Activated naive CD4-positive, alpha-beta T cell treated with anti-CD3 and anti-CD28 coated beads for 36 hours (primary cell): ENCODE measurements at regions not wholly inside any gene's neighbourhood (a gene's known extent, or its start where the extent isn't known, plus 50 kb on each side); places are given as distances from the start of the nearest gene placed in this dataset.

ENCODE experiments used
- CTCF ChIA-PET: fragments of 350-600 bp; sonication (Branson Sonifier 250); formaldehyde crosslinking; loops from one replicate; lab custom pipeline; 2021; ENCODE audit warnings: antibody characterized with exemption; lab: Charles Lee
- DNase-seq: peaks from one replicate; pipeline ENCODE4 v3.0.0-alpha.2; 2020
- H3K27ac Mint-ChIP-seq: one replicate; pipeline ENCODE4 v1.8.0; 2021; ENCODE audit warnings: mild to moderate bottlenecking, mixed read lengths
- H3K27me3 Mint-ChIP-seq: one replicate; pipeline ENCODE4 v1.8.0; 2021; ENCODE audit warnings: low read depth, mixed read lengths
- H3K36me3 Mint-ChIP-seq: one replicate; pipeline ENCODE4 v1.8.0; 2021; ENCODE audit warnings: low read depth, mixed read lengths
- H3K4me1 Mint-ChIP-seq: one replicate; pipeline ENCODE4 v1.8.0; 2021; ENCODE audit warnings: low read depth, mixed read lengths
- H3K4me3 Mint-ChIP-seq: one replicate; pipeline ENCODE4 v1.8.0; 2021; ENCODE audit warnings: mild to moderate bottlenecking, moderate library complexity, mixed read lengths
- H3K9me3 Mint-ChIP-seq: one replicate; pipeline ENCODE4 v1.8.0; 2021; ENCODE audit warnings: mixed read lengths
- intact Hi-C: fragments of 100-400 bp; cut with micrococcal nuclease; formaldehyde crosslinking; loops from one replicate; pipeline ENCODE4 v1.15.1; 2023

DNA sequence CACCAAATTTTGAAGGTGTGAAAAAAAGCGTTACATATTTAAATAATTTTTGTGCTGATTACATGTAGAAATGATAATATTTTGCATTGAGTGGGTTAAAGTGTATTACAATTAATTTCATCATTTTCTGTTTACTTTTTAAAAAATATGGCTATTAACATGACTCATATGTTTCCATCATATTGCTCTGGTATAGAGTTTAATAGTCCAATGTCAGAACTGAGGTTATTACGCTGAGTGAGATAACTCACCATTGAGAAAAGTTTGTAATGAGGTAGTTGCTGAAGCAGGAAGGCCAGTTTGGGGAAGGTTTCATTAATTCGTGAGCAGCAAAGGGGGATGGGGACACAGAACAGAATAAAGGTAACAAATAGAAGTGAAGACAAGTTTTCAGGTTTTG lies 865.7 kb upstream of the MGAT4C start:
- H3K27ac Mint-ChIP-seq, result no peak overlapping the region

DNA sequence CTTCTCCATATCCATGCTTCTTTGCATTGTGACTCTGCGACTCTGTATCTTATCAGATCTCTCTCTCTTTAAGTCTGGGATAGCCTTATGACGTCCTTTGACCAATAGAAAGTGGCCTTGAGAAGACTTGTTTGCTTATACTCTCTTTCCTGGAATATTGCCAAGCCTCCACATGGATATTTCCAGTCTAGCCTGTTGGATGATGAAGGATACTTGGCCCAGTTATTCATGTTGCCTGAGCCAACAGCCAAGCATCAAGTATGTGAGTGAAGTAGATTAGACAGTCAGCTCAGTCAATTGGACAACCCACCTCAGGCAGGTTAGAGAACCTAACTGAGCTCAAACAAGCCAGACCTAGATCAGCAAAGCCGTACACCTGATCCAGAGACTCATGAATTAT lies 864.2 kb upstream of the MGAT4C start:
- CTCF ChIA-PET, result no interaction called here
- Mint-ChIP-seq H3K9me3 (peaks cover 21% of the 10 kb centered on the region), H3K4me1 (no peaks in the 10 kb centered on the region), H3K36me3 (no peaks in the 10 kb centered on the region), H3K27me3 (no peaks in the 10 kb centered on the region), H3K27ac (no peak overlapping the region), H3K4me3 (no peak overlapping the region)
- no peak for DNase-seq
- intact Hi-C loops, result no loop called here

More for the DNA sequence above, 865.7 kb upstream of the MGAT4C start:
- H3K4me3 Mint-ChIP-seq, result no peak overlapping the region
- intact Hi-C loops, result no loop called here
- H3K4me1 Mint-ChIP-seq, result no peaks in the 10 kb centered on the region
- no peaks in the 10 kb centered on the region for H3K36me3 Mint-ChIP-seq
- H3K9me3 Mint-ChIP-seq, result peaks cover 19% of the 10 kb centered on the region
- CTCF ChIA-PET, result no interaction called here
- H3K27me3 Mint-ChIP-seq, result no peaks in the 10 kb centered on the region
- DNase-seq, result no peak

DNA sequence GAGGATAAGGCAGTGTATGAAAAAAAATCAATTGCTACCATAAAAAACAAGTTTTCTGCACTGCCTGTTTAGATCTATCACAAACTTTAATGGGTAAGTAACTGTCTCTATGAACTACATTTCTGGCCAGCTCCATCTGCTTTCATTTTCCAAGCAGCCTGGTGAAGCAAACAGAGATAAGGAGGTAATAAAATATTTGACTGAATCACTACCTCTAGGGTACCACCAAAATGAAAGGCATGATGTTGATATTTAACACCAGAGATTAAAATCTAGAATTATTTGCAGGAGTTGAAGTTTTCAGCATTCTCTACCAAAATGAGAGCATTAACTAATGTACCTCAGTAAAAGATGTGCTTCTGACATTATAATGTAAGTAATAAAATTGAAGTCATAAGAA lies 863.5 kb upstream of the MGAT4C start:
- H3K4me3 Mint-ChIP-seq, result no peak overlapping the region
- no peak overlapping the region for H3K27ac Mint-ChIP-seq
- DNase-seq, result no peak
- intact Hi-C loops, result no loop called here
- H3K36me3 Mint-ChIP-seq, result no peaks in the 10 kb centered on the region
- H3K27me3 Mint-ChIP-seq, result no peaks in the 10 kb centered on the region
- no peaks in the 10 kb centered on the region for H3K4me1 Mint-ChIP-seq
- peaks cover 21% of the 10 kb centered on the region for H3K9me3 Mint-ChIP-seq
- CTCF ChIA-PET, result no interaction called here

DNA sequence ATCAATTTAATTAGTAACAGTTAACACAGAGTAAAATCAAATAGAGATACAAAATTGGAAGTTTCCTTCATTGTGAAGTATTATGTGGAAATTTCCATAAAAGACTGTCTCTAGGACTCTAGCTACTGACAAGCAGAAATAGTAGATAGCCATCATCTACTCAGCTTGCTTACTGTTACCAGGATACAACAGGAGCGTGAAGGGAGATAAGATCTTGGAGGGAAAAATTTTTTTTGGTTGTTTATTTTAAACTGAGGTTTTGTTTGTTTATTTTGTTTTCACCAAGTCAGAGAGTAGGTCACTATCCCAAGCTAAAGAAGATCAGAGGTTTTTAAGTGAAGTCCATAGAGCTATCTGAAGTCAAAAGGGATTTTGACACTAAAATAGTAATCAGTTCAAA lies 861.3 kb upstream of the MGAT4C start:
- Mint-ChIP-seq H3K27me3 (no peaks in the 10 kb centered on the region), H3K9me3 (peaks cover 8% of the 10 kb centered on the region), H3K27ac (no peak overlapping the region), H3K4me1 (no peaks in the 10 kb centered on the region), H3K4me3 (no peak overlapping the region), H3K36me3 (no peaks in the 10 kb centered on the region)
- CTCF ChIA-PET, result no interaction called here
- intact Hi-C loops, result no loop called here
- no peak for DNase-seq

DNA sequence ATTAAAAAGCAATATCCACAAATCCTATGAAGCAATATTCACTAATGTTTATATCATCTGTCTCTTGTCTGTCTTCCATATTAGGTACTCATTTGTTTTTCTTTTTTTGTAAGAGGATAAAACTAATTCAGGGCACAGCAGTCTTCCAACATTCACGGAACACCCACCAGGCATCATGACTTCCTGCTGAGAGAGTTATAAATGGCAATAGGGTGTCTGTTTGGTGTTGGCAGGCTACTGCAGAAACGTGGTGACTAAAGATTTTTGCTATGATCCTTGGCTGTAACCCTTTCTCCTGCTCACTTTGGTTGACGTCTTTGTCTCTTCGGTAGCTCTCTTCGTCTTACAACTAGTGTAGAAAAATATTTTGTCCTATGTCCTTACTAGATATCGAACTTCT lies 860.6 kb upstream of the MGAT4C start:
- H3K9me3 Mint-ChIP-seq, result peaks cover 4% of the 10 kb centered on the region
- no peak for DNase-seq
- H3K27ac Mint-ChIP-seq, result no peak overlapping the region
- CTCF ChIA-PET, result no interaction called here
- H3K36me3 Mint-ChIP-seq, result no peaks in the 10 kb centered on the region
- no peaks in the 10 kb centered on the region for H3K27me3 Mint-ChIP-seq
- H3K4me1 Mint-ChIP-seq, result no peaks in the 10 kb centered on the region
- no peak overlapping the region for H3K4me3 Mint-ChIP-seq
- intact Hi-C loops, result no loop called here

DNA sequence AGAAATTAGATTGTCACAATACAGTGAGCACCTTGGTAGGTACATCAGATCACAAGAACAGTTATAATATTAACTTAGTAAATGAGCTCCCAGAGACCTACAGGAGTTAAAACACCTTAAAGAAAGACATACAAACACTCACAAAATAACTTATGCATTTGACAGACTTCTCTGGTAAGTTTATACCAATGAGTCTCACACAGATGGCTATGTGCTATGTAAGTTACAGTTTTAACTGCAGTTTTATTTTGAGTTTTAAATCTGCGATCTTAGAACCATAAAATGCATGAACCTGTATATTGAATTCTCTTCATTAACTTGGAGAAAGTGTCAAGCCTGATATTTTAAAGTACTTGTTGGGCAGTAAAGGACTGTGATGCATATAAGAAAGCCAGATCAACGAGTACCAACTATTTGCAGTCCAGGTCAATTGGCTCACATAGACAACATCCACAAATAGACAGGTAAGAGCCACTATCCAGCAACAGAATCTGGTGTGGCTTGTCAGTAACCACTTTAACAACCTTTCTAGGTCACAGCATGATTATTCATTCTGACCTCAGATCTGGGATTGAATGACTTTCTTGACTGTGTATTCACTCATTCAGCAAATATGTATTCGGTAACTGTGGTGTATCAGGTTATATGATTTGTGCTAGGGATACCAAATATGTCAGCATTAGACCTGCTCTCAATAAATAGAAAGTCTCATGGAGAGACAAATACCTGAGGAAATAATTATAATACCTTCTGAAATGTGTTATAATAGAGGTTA lies 856.6 kb upstream of the MGAT4C start:
- no peaks in the 10 kb centered on the region for H3K36me3 Mint-ChIP-seq
- no peak overlapping the region for H3K27ac Mint-ChIP-seq
- CTCF ChIA-PET, result no interaction called here
- no peak for DNase-seq
- H3K4me1 Mint-ChIP-seq, result no peaks in the 10 kb centered on the region
- intact Hi-C loops, result no loop called here
- H3K9me3 Mint-ChIP-seq, result peaks cover 4% of the 10 kb centered on the region
- no peaks in the 10 kb centered on the region for H3K27me3 Mint-ChIP-seq
- no peak overlapping the region for H3K4me3 Mint-ChIP-seq

DNA sequence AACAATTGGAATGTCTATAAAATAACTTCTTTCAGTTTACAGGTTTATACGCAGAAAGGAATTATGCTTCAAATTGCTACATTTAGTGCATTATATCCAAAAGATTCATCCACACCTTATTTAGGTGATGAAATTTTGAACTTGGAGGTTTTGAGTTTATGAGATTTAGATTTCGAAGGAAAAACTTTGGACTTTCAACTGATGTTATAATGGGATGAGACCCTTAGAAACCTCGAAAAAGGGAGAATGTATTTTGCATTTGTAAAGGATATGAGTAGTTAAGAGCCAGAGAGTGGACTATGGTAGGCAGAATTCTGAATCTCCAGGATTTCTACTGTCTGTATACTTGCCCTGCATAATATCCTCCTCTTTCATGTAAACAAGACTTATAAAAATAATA lies 851.6 kb upstream of the MGAT4C start:
- CTCF ChIA-PET, result no interaction called here
- no peak overlapping the region for H3K4me3 Mint-ChIP-seq
- DNase-seq, result no peak
- H3K9me3 Mint-ChIP-seq, result no peaks in the 10 kb centered on the region
- H3K4me1 Mint-ChIP-seq, result no peaks in the 10 kb centered on the region
- intact Hi-C loops, result no loop called here
- no peaks in the 10 kb centered on the region for H3K36me3 Mint-ChIP-seq
- H3K27me3 Mint-ChIP-seq, result no peaks in the 10 kb centered on the region
- H3K27ac Mint-ChIP-seq, result no peak overlapping the region

DNA sequence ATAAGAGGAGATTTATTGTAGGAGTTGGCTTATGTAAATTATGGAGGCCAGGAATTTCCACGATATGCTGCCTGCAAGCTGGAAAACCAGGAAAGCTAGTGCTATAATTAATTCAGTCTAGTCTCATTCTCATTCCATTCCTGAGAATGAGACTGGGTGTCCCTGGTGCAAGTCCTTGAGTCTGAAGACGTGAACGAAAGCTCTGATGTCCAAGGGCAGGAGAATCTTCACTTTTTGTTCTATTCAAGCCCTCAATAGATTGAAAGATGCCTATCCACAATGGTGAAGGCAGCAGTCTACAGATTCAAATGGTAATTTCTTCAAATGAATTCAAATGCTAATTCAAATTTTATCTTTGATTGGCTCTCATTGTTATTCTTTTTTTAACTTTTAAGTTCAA lies 851.1 kb upstream of the MGAT4C start:
- no peak for DNase-seq
- Mint-ChIP-seq H3K4me3 (no peak overlapping the region), H3K27me3 (no peaks in the 10 kb centered on the region), H3K27ac (no peak overlapping the region), H3K4me1 (no peaks in the 10 kb centered on the region), H3K9me3 (no peaks in the 10 kb centered on the region), H3K36me3 (no peaks in the 10 kb centered on the region)
- CTCF ChIA-PET, result no interaction called here
- intact Hi-C loops, result no loop called here

DNA sequence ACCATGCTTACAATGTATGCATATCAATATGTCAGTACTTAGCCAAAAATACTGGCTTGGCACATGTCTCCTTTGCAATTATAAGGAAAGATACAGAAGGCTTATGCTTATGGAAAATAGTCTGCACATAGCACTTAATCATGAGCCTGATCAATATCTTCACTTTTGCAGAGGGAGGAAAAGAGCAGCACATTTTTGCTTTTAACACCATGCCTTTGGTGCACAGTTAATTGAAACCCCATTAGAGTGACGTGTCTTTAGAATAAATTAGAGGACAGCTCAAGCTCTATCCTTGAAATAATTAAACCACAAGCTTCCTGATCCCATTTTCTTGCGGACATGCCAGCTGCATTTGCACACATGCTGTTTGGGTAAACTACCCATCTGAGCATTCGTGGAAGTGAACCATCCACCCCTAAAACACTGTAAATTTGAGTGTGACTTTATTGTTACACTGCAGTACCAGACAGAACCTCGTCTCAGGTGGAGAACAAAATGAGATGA lies 839.9 kb upstream of the MGAT4C start:
- no peak overlapping the region for H3K27ac Mint-ChIP-seq
- no peaks in the 10 kb centered on the region for H3K4me1 Mint-ChIP-seq
- no peaks in the 10 kb centered on the region for H3K27me3 Mint-ChIP-seq
- intact Hi-C loops, result no loop called here
- no peaks in the 10 kb centered on the region for H3K36me3 Mint-ChIP-seq
- CTCF ChIA-PET, result no interaction called here
- no peak for DNase-seq
- H3K4me3 Mint-ChIP-seq, result no peak overlapping the region
- H3K9me3 Mint-ChIP-seq, result peaks cover 3% of the 10 kb centered on the region

DNA sequence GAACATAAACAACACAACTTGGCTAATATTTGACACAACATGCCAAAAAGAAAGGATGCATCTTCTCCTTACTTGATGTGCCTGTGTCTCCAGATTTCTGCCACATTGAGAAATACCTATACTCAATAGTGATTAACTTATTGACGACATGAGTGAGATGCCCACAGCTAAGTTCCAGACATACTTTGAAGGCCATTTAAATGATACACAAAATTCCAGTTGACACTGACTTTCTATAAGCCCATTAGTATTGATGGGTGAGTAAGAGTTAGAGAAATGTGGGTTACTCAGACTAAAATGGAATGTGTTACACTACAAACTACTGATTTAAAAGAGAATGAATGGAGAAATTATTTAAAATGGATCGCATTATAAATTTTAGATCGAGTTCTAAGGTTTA lies 838.2 kb upstream of the MGAT4C start:
- H3K36me3 Mint-ChIP-seq, result no peaks in the 10 kb centered on the region
- no peak overlapping the region for H3K4me3 Mint-ChIP-seq
- no peaks in the 10 kb centered on the region for H3K9me3 Mint-ChIP-seq
- H3K4me1 Mint-ChIP-seq, result no peaks in the 10 kb centered on the region
- DNase-seq, result no peak
- H3K27me3 Mint-ChIP-seq, result no peaks in the 10 kb centered on the region
- CTCF ChIA-PET, result no interaction called here
- intact Hi-C loops, result no loop called here
- no peak overlapping the region for H3K27ac Mint-ChIP-seq

DNA sequence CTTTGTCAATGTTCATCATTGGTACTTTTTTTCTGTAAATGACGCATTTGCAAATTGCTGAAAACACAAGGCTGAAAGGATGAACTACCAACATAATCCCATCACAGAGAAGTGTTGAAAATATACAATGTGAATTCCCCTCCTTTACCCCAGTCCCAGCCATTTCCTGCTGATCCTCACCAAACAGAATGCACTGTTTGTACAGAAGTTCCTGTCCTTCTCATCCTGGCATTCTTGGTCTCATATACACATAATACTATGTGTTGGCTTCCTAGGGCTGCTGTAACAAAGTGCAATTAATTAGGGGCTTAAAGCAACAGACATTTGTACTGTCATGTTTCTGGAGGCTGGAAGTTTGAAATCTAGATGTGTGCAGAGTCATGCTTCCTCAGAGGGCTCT lies 836.2 kb upstream of the MGAT4C start:
- no peaks in the 10 kb centered on the region for H3K9me3 Mint-ChIP-seq
- H3K4me3 Mint-ChIP-seq, result no peak overlapping the region
- DNase-seq, result no peak
- intact Hi-C loops, result no loop called here
- H3K27me3 Mint-ChIP-seq, result no peaks in the 10 kb centered on the region
- H3K4me1 Mint-ChIP-seq, result no peaks in the 10 kb centered on the region
- CTCF ChIA-PET, result no interaction called here
- H3K27ac Mint-ChIP-seq, result no peak overlapping the region
- H3K36me3 Mint-ChIP-seq, result no peaks in the 10 kb centered on the region

DNA sequence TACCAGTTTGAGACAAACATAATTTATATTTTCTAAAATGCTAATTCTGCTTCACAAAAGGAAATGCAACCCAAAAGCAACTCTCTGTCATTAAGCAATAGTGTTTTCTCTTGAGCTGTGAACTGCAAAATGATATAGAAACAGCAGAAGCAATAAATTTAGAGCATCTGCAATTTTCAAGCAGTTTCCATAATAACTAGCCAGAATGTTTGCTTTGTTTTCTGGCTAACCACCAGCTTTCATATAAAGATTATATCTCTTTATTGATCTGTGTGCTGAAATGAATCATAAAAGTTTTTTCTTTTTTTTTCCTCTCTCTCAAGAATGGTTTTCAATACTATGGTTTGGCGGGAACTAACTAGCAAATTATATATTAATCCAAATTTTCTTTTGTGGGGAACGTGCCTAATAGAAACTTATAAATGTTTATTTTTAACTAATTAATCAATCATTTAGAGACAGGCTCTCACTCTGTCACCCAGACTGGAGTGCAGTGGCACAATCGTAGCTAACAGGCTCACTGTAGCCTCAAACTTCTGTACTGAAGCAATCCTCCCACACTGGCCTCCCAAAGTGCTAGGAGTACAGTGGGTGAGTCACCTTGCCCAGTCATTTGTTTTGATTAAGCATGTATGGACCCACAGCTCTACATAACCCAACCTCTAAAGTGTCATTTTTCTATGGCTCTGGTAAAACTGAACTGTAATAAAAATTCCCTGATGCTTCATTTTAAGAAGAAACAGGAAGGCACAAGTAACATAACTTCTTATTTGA lies 830.1 kb upstream of the MGAT4C start:
- Mint-ChIP-seq H3K4me1 (no peaks in the 10 kb centered on the region), H3K9me3 (peaks cover 7% of the 10 kb centered on the region), H3K27me3 (no peaks in the 10 kb centered on the region), H3K36me3 (no peaks in the 10 kb centered on the region), H3K4me3 (no peak overlapping the region), H3K27ac (no peak overlapping the region)
- DNase-seq, result no peak
- intact Hi-C loops, result no loop called here
- CTCF ChIA-PET, result no interaction called here

DNA sequence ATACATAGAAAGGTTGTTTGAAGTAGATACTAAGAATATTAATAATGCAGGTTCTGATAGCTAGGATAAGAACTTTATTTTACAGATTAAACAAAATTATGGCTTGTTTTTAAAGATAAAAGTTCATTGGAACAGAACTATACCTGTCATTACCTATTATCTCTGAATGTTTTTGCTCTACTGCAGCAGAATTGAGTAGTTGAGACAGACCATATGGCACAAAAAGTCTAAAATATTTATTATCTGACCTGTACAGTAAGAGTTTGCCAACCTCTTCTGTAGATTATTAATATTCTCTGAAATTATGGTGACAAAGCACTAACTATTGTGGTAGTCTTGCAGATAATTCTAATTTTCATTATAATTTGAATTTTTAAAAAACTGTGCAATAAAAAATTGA lies 829.1 kb upstream of the MGAT4C start:
- Mint-ChIP-seq H3K4me3 (no peak overlapping the region), H3K36me3 (no peaks in the 10 kb centered on the region), H3K9me3 (peaks cover 7% of the 10 kb centered on the region), H3K27me3 (no peaks in the 10 kb centered on the region), H3K27ac (no peak overlapping the region), H3K4me1 (no peaks in the 10 kb centered on the region)
- intact Hi-C loops, result no loop called here
- CTCF ChIA-PET, result no interaction called here
- no peak for DNase-seq
